WERI-Rb-1 (cell line): ENCODE measurements at regions not wholly inside any gene's neighbourhood (a gene's known extent, or its start where the extent isn't known, plus 50 kb on each side); places are given as distances from the start of the nearest gene placed in this dataset.

Source experiments
- DNase-seq: peaks from one replicate; pipeline ENCODE4 v3.0.0-alpha.2; 2020
- H3K27ac ChIP-seq: fragments of 250-450 bp; sonication (Bioruptor Pico); 2 replicates; pipeline ENCODE4 v1.5.1; 2020; ENCODE audit warnings: mild to moderate bottlenecking, moderate library complexity
- H3K27me3 ChIP-seq: fragments of 250-450 bp; sonication (Bioruptor Pico); 2 replicates; pipeline ENCODE4 v1.5.1; 2021; ENCODE audit warnings: mild to moderate bottlenecking, low read depth, moderate library complexity; ENCODE audit not compliant: insufficient read depth, severe bottlenecking
- H3K36me3 ChIP-seq: fragments of 250-450 bp; sonication (Bioruptor Pico); 2 replicates; pipeline ENCODE4 v1.5.1; 2020; ENCODE audit warnings: mild to moderate bottlenecking, moderate library complexity
- H3K4me3 ChIP-seq: 2 replicates; pipeline ENCODE4 v1.5.1; 2011; ENCODE audit warnings: low read depth, mild to moderate bottlenecking, control low read depth, low read length
- H3K9me3 ChIP-seq: fragments of 250-450 bp; sonication (Bioruptor Pico); 2 replicates; pipeline ENCODE4 v1.5.1; 2021; ENCODE audit warnings: mild to moderate bottlenecking, moderate library complexity; ENCODE audit not compliant: severe bottlenecking
- CTCF ChIP-seq: IDR thresholded peaks from 2 replicates; pipeline ENCODE4 v1.5.1; 2011; ENCODE audit warnings: low read depth, mild to moderate bottlenecking, control low read depth, inconsistent platforms, low read length

- DNase-seq, result peak; percentile 64
- no peak for TF ChIP-seq CTCF
- no peak overlapping the region for H3K4me3 ChIP-seq
- H3K27me3 ChIP-seq, result no peaks in the 10 kb centered on the region
- H3K9me3 ChIP-seq, result no peaks in the 10 kb centered on the region
- no peaks in the 10 kb centered on the region for H3K36me3 ChIP-seq
- no peak overlapping the region for H3K27ac ChIP-seq
These were observed 435.6 kb downstream of the TLL1 start for GRCh38 chr4:166308647-166309046.

GRCh38 chr4:166309286-166309685 lies 436.2 kb downstream of the TLL1 start:
- H3K27me3 ChIP-seq, result no peaks in the 10 kb centered on the region
- H3K36me3 ChIP-seq, result no peaks in the 10 kb centered on the region
- H3K4me3 ChIP-seq, result no peak overlapping the region
- H3K9me3 ChIP-seq, result no peaks in the 10 kb centered on the region
- TF ChIP-seq CTCF, result no peak
- no peak overlapping the region for H3K27ac ChIP-seq
- no peak for DNase-seq

- DNase-seq, result no peak
- Histone ChIP-seq H3K4me3 (no peak overlapping the region), H3K9me3 (no peaks in the 10 kb centered on the region), H3K27ac (no peak overlapping the region), H3K27me3 (no peaks in the 10 kb centered on the region), H3K36me3 (no peaks in the 10 kb centered on the region)
- TF ChIP-seq CTCF, result no peak
These were observed 438.1 kb downstream of the TLL1 start for GRCh38 chr4:166311169-166311568.

GRCh38 chr4:166312166-166312565 lies 439.1 kb downstream of the TLL1 start:
- Histone ChIP-seq H3K4me3 (no peak overlapping the region), H3K9me3 (no peaks in the 10 kb centered on the region), H3K27ac (no peak overlapping the region), H3K27me3 (no peaks in the 10 kb centered on the region), H3K36me3 (no peaks in the 10 kb centered on the region)
- TF ChIP-seq CTCF, result no peak
- no peak for DNase-seq

GRCh38 chr4:166314902-166315301 lies 441.9 kb downstream of the TLL1 start:
- Histone ChIP-seq H3K27ac (no peak overlapping the region), H3K36me3 (no peaks in the 10 kb centered on the region), H3K9me3 (no peaks in the 10 kb centered on the region), H3K4me3 (no peak overlapping the region), H3K27me3 (no peaks in the 10 kb centered on the region)
- TF ChIP-seq CTCF, result no peak
- DNase-seq, result no peak

- H3K36me3 ChIP-seq, result no peaks in the 10 kb centered on the region
These were observed 442.9 kb downstream of the TLL1 start for GRCh38 chr4:166315721-166316467.

More at GRCh38 chr4:166315721-166316467, 442.9 kb downstream of the TLL1 start:
- Histone ChIP-seq H3K4me3 (no peak overlapping the region), H3K27me3 (no peaks in the 10 kb centered on the region), H3K27ac (no peak overlapping the region), H3K9me3 (no peaks in the 10 kb centered on the region)
- DNase-seq, result peak; percentile 17
- TF ChIP-seq CTCF, result no peak
